Upper lobe of left lung (tissue), 6 donors: ENCODE measurements at regions not wholly inside any gene's neighbourhood (a gene's known extent, or its start where the extent isn't known, plus 50 kb on each side); places are given as distances from the start of the nearest gene placed in this dataset.

Experiments
- ATAC-seq, 2 donors: fragments of 200-7000 bp; cut with Tn5 transposase; one replicate each; pipeline ENCODE4 v1.9.1; 2022; ENCODE audit warnings: mild to moderate bottlenecking in 2 of 2, moderate library complexity in 2 of 2; ENCODE audit not compliant: low FRiP score in 2 of 2
- DNase-seq, 2 donors: peaks; one replicate each; pipeline ENCODE4 v3.0.0-alpha.2; 2019 to 2020
- H3K27ac ChIP-seq, 4 donors: fragments of 200-600 bp; sonication (generic); one replicate each; pipeline ENCODE4 v1.5.1; 2016 to 2019
- H3K27me3 ChIP-seq, 4 donors: fragments of 200-600 bp; sonication (generic); one replicate each; pipeline ENCODE4 v1.5.1; 2017 to 2019
- H3K36me3 ChIP-seq, 4 donors: fragments of 200-600 bp; sonication (generic); one replicate each; pipeline ENCODE4 v1.5.1; 2016 to 2019
- H3K4me1 ChIP-seq, 4 donors: fragments of 200-600 bp; sonication (generic); one replicate each; pipeline ENCODE4 v1.5.1; 2018 to 2019
- H3K4me3 ChIP-seq, 4 donors: fragments of 200-600 bp; sonication (generic); one replicate each; pipeline ENCODE4 v1.5.1; 2017 to 2019; ENCODE audit warnings: mild to moderate bottlenecking in 2 of 4, moderate library complexity in 1 of 4
- H3K9me3 ChIP-seq, 4 donors: fragments of 200-600 bp; sonication (generic); one replicate each; pipeline ENCODE4 v1.5.1; 2018 to 2019
- EP300 ChIP-seq, 4 donors: sonication (generic); formaldehyde crosslinking; IDR thresholded peaks; one replicate each; pipeline ENCODE4 v1.5.1; 2017; ENCODE audit warnings: antibody characterized with exemption in 4 of 4, control low read depth in 2 of 4
- POLR2A ChIP-seq, 4 donors: fragments of 450-650 bp; IDR thresholded peaks; one replicate each; pipeline ENCODE4 v1.5.1; 2016 to 2017; ENCODE audit warnings: antibody characterized with exemption in 4 of 4, mild to moderate bottlenecking in 2 of 4
- POLR2AphosphoS5 ChIP-seq, 2 donors: sonication (generic); formaldehyde crosslinking; IDR thresholded peaks; one replicate each; pipeline ENCODE4 v1.5.1; 2017; ENCODE audit warnings: antibody characterized with exemption in 2 of 2
- WGBS, 2 donors: methylation state at CpG; one replicate each; pipeline ENCODE4 v1.1.5; 2017 to 2018; 5-methylcytosine and 5-hydroxymethylcytosine counted together
- TF ChIP-seq, protein P1 (sequence below), 6 experiments: fragments of 450-650 bp in 4 of 6; fragments of 200-600 bp in 2 of 6; sonication (generic) in 2 of 6; IDR thresholded peaks; one replicate each; pipeline ENCODE4 v1.5.1; 2016 to 2019; ENCODE audit warnings: antibody characterized with exemption in 6 of 6
- donor health status: DM: no; HTN: no; CAD: no; lungs with moderate emphysema.
- donor health status: DM: no; HTN: yes; CAD: no; lungs with severe emphysema.

DNA sequence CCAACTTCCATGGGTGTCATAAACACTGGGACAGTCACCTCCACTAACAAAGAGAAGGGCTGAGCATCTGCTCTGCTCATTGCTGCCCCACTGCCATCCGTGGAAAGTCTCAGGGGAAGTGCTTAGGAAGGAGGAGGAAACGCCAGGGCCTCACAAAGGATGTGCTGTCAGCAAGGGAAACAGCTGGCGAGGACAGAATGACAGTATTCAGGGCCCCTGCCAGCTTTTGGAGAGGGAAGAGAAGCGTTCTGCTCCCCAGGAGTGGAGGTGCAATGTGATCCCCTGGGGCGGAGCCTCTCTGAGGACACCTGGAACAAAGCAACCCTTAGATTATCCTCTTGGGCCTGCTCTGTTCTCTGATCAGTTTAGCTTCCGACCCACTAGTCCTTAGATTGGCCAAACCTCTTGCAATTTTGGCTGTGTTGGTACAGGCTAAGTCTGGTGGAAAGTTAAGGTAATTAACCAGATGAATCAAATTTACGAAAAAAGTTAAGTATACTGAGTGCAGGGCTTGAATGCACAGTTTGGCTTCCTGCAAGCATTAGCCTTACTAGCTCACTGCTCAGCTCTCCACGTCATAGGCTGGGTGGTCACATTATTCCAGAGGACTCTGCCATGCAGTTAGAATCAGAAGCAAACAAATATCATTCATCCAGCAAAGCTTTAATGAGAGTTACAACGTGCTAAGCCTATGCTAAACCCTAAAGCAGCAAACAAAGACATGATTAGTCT, 170.2 kb upstream of the NFIA start:
- peak in 1 of 2 donors; percentile 64 for ATAC-seq
- Histone ChIP-seq H3K27me3 (no peaks in the 10 kb centered on the region), H3K36me3 (no peaks in the 10 kb centered on the region), H3K27ac (no peak overlapping the region), H3K9me3 (no peaks in the 10 kb centered on the region), H3K4me3 (no peak overlapping the region), H3K4me1 (peaks cover 0 to 5% (median 0%) of the 10 kb centered on the region in 4 donors)
- TF ChIP-seq EP300 (IDR thresholded peaks at IDR 0.05), result no peak
- no peak for TF ChIP-seq POLR2AphosphoS5 (IDR thresholded peaks at IDR 0.05)
- TF ChIP-seq, protein P1, sequence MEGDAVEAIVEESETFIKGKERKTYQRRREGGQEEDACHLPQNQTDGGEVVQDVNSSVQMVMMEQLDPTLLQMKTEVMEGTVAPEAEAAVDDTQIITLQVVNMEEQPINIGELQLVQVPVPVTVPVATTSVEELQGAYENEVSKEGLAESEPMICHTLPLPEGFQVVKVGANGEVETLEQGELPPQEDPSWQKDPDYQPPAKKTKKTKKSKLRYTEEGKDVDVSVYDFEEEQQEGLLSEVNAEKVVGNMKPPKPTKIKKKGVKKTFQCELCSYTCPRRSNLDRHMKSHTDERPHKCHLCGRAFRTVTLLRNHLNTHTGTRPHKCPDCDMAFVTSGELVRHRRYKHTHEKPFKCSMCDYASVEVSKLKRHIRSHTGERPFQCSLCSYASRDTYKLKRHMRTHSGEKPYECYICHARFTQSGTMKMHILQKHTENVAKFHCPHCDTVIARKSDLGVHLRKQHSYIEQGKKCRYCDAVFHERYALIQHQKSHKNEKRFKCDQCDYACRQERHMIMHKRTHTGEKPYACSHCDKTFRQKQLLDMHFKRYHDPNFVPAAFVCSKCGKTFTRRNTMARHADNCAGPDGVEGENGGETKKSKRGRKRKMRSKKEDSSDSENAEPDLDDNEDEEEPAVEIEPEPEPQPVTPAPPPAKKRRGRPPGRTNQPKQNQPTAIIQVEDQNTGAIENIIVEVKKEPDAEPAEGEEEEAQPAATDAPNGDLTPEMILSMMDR (IDR thresholded peaks at IDR 0.05), result no peak
- no peak for TF ChIP-seq POLR2A (IDR thresholded peaks at IDR 0.05)
- no peak for DNase-seq
- 34 to 35% methylated on average over 9 of the region's 9 CpGs for WGBS, 2 donors

DNA sequence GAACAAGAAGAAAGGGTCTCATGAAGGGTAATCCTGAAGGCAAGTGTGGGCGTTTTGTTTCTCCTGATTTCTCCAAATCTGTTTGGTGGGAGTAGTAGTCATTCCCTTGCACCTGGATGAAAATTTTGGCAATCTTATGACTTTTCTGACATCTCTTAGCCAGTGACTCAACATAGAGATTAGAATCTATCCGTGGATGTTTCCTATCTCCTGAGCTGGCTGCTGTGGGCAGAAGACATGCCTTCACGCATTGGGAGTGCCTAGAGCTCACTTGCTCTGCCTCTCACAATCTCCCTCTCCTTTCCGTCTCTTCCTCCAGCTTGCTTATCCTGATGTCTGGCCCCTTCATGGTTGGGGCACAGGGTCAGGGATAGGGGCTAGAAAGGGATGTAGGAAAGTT, 174.2 kb upstream of the NFIA start:
- DNase-seq, result no peak
- Histone ChIP-seq H3K4me3 (no peak overlapping the region), H3K36me3 (no peaks in the 10 kb centered on the region), H3K4me1 (peaks cover 0 to 5% (median 0%) of the 10 kb centered on the region in 4 donors), H3K27ac (no peak overlapping the region), H3K27me3 (no peaks in the 10 kb centered on the region), H3K9me3 (no peaks in the 10 kb centered on the region)
- 70 to 78% methylated on average over 4 of the region's 4 CpGs for WGBS, 2 donors
- TF ChIP-seq EP300 (IDR thresholded peaks at IDR 0.05) (no peak), POLR2AphosphoS5 (IDR thresholded peaks at IDR 0.05) (no peak), POLR2A (IDR thresholded peaks at IDR 0.05) (no peak)
- TF ChIP-seq, protein P1 (IDR thresholded peaks at IDR 0.05), result no peak
- ATAC-seq, result no peak

DNA sequence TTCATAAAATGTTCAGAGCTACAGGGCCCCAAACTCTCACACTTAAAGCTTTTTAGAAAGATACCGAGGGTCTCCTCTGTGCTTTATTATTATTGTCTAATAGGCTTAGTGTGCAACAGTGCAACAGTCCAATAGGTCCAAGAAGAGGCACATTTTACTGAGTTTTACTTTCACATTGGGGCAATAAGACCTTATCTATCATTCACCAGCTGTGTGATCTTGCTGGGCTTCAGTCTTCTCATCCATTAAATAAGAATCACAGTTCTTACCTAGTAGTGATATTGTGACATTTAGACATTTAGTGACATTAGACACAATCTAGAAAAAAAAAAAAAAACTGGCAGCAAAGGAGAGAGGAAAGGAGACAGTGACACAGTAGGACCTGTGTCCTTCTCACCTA, 175.8 kb upstream of the NFIA start:
- 92 to 95% methylated on average over 1 of the region's 1 CpG for WGBS, 2 donors
- H3K9me3 ChIP-seq, result no peaks in the 10 kb centered on the region
- no peaks in the 10 kb centered on the region for H3K27me3 ChIP-seq
- TF ChIP-seq POLR2AphosphoS5 (IDR thresholded peaks at IDR 0.05), result no peak
- TF ChIP-seq, protein P1 (IDR thresholded peaks at IDR 0.05), result no peak
- TF ChIP-seq EP300 (IDR thresholded peaks at IDR 0.05), result no peak
- no peak for TF ChIP-seq POLR2A (IDR thresholded peaks at IDR 0.05)
- H3K4me1 ChIP-seq, result no peaks in the 10 kb centered on the region
- no peak overlapping the region for H3K4me3 ChIP-seq
- ATAC-seq (no peak), DNase-seq (no peak)
- no peak overlapping the region for H3K27ac ChIP-seq
- no peaks in the 10 kb centered on the region for H3K36me3 ChIP-seq

DNA sequence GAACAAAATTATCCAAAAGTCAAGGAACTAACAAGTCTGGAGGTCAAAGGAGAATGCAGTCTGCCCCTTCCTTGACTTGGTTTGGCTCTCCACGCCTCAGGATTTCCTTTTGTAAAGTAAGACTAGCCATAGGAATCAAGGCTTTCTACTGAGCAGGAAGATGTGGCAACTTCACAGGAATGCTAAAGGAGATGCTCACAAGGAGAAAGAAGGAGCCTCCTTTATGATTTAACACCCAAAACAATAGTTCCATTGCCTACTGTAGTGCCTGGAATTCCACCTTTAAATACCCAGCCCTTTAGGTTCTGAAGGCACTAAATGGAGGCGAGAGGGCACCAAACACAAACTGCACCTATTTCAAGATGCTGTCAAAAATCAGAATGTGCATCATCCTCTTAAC, 176.3 kb upstream of the NFIA start:
- Histone ChIP-seq H3K27ac (no peak overlapping the region), H3K27me3 (no peaks in the 10 kb centered on the region)
- 84 to 89% methylated on average over 2 of the region's 2 CpGs for whole genome bisulfite sequencing, 2 donors

More for the DNA sequence above, 176.3 kb upstream of the NFIA start:
- Histone ChIP-seq H3K4me1 (no peaks in the 10 kb centered on the region), H3K36me3 (no peaks in the 10 kb centered on the region), H3K9me3 (no peaks in the 10 kb centered on the region), H3K4me3 (no peak overlapping the region)
- ATAC-seq, result no peak
- TF ChIP-seq EP300 (IDR thresholded peaks at IDR 0.05), result no peak
- TF ChIP-seq, protein P1 (IDR thresholded peaks at IDR 0.05), result no peak
- TF ChIP-seq POLR2A (IDR thresholded peaks at IDR 0.05), result no peak
- TF ChIP-seq POLR2AphosphoS5 (IDR thresholded peaks at IDR 0.05), result no peak
- no peak for DNase-seq
